Sigmoid colon (tissue), 6 donors: ENCODE measurements at regions not wholly inside any gene's neighbourhood (a gene's known extent, or its start where the extent isn't known, plus 50 kb on each side); places are given as distances from the start of the nearest gene placed in this dataset.

Experiments
- DNase-seq: peaks from one replicate; pipeline ENCODE4 v3.0.0-alpha.2; 2019
- H3K27ac ChIP-seq, 4 donors: fragments of 200-600 bp; sonication (generic); one replicate each; pipeline ENCODE4 v1.5.1; 2016 to 2019; ENCODE audit warnings: mild to moderate bottlenecking in 1 of 4
- H3K27me3 ChIP-seq, 3 donors: fragments of 200-600 bp; sonication (generic); one replicate each; pipeline ENCODE4 v1.5.1; 2019; ENCODE audit warnings: mild to moderate bottlenecking in 1 of 3
- H3K36me3 ChIP-seq, 4 donors: fragments of 200-600 bp; sonication (generic); one replicate each; pipeline ENCODE4 v1.5.1; 2016 to 2019
- H3K4me1 ChIP-seq, 4 donors: fragments of 200-600 bp; sonication (generic); one replicate each; pipeline ENCODE4 v1.5.1; 2017 to 2019
- H3K4me3 ChIP-seq, 4 donors: fragments of 200-600 bp; sonication (generic); one replicate each; pipeline ENCODE4 v1.5.1; 2017 to 2019; ENCODE audit warnings: mild to moderate bottlenecking in 2 of 4, moderate library complexity in 1 of 4
- H3K9me3 ChIP-seq, 4 donors: fragments of 200-600 bp in 3 of 4; sonication (generic) in 3 of 4; one replicate each; pipeline versions ENCODE4 v1.5.1 to v1.6.1; 2013 to 2019
- CTCF ChIP-seq, 4 experiments: fragments of 450-650 bp in 3 of 4; fragments of 200-600 bp in 1 of 4; IDR thresholded peaks; one replicate each; pipeline ENCODE4 v1.5.1; 2016 to 2019; ENCODE audit warnings: antibody characterized with exemption in 4 of 4, mild to moderate bottlenecking in 3 of 4, moderate library complexity in 2 of 4
- EP300 ChIP-seq, 4 donors: sonication (generic); formaldehyde crosslinking; IDR thresholded peaks; one replicate each; pipeline ENCODE4 v1.6.1; 2017; ENCODE audit warnings: antibody characterized with exemption in 4 of 4
- POLR2A ChIP-seq, 2 donors: fragments of 450-650 bp; IDR thresholded peaks; one replicate each; pipeline ENCODE4 v1.6.1; 2016; ENCODE audit warnings: antibody characterized with exemption in 2 of 2, mild to moderate bottlenecking in 2 of 2, moderate library complexity in 2 of 2
- POLR2AphosphoS5 ChIP-seq, 4 donors: sonication (generic); formaldehyde crosslinking; IDR thresholded peaks; one replicate each; pipeline ENCODE4 v1.6.1; 2017; ENCODE audit warnings: antibody characterized with exemption in 4 of 4
- WGBS, 2 donors: extraction: QIAGEN DNeasy Blood & Tissue Kit; methylation state at CpG; one replicate each; pipeline ENCODE4 v1.1.7; 2013; 5-methylcytosine and 5-hydroxymethylcytosine counted together
- intact Hi-C: fragments of 100-400 bp; cut with DNase I; formaldehyde crosslinking; loops from one replicate; pipeline ENCODE4 v1.15.1; 2023
- donor health status: healthy with polysubstance abuse.
- donor health status: healthy.

GRCh38 chr12:46131732-46132469 lies 136.9 kb downstream of the SLC38A1 start:
- Histone ChIP-seq H3K27me3 (no peaks in the 10 kb centered on the region), H3K9me3 (no peaks in the 10 kb centered on the region), H3K4me3 (no peak overlapping the region), H3K27ac (no peak overlapping the region), H3K36me3 (no peaks in the 10 kb centered on the region), H3K4me1 (peaks cover 0 to 8% (median 6%) of the 10 kb centered on the region in 4 donors)
- 53 to 77% methylated on average over 5 of the region's 5 CpGs for WGBS, 2 donors
- TF ChIP-seq CTCF (IDR thresholded peaks at IDR 0.05) (peak in 3 of 4 experiments; percentile 12 to 33 (median 25)), POLR2AphosphoS5 (IDR thresholded peaks at IDR 0.05) (no peak)
- DNase-seq = no peak
- intact Hi-C loops = no loop called here

GRCh38 chr12:46127656-46128055 lies 137.3 kb upstream of the SCAF11 start:
- Histone ChIP-seq H3K4me3 (no peak overlapping the region), H3K9me3 (no peaks in the 10 kb centered on the region), H3K36me3 (no peaks in the 10 kb centered on the region), H3K27ac (no peak overlapping the region), H3K27me3 (no peaks in the 10 kb centered on the region), H3K4me1 (peaks cover 0 to 30% (median 23%) of the 10 kb centered on the region in 4 donors)
- no peak for TF ChIP-seq POLR2AphosphoS5 (IDR thresholded peaks at IDR 0.05)
- no peak for TF ChIP-seq POLR2A (IDR thresholded peaks at IDR 0.05)
- TF ChIP-seq CTCF (IDR thresholded peaks at IDR 0.05) = no peak
- TF ChIP-seq EP300 (IDR thresholded peaks at IDR 0.05) = no peak
- DNase-seq = no peak
- 75 to 80% methylated on average over 6 of the region's 6 CpGs for WGBS, 2 donors
- intact Hi-C loops = loop anchor here (5.0 to 10.0 kb wide), 3 partner anchors 137 to 807 kb away; partner anchors contain the start of gene SLC38A1

- no peak for TF ChIP-seq POLR2AphosphoS5 (IDR thresholded peaks at IDR 0.05)
- DNase-seq = no peak
- H3K9me3 ChIP-seq = no peaks in the 10 kb centered on the region
- intact Hi-C loops = loop anchor here (5.0 to 10.0 kb wide), 3 partner anchors 139 to 809 kb away; partner anchors contain the start of gene SLC38A1
- WGBS, 2 donors = 48 to 77% methylated on average over 4 of the region's 4 CpGs
- peaks cover 0 to 22% (median 20%) of the 10 kb centered on the region in 4 donors for H3K4me1 ChIP-seq
- H3K4me3 ChIP-seq = no peak overlapping the region
- no peaks in the 10 kb centered on the region for H3K27me3 ChIP-seq
- peak overlapping the region in 2 of 4 donors; percentile 46 to 54 for H3K27ac ChIP-seq
- H3K36me3 ChIP-seq = no peaks in the 10 kb centered on the region
These were observed 135.8 kb upstream of the SCAF11 start for GRCh38 chr12:46126050-46126727.

- 13 to 18% methylated on average over 8 to 10 of the region's 12 CpGs for WGBS, 2 donors
- Histone ChIP-seq H3K27ac (peak overlapping the region; percentile 8 to 54 (median 44)), H3K4me3 (peak overlapping the region in 3 of 4 donors; percentile 24 to 34 (median 31)), H3K9me3 (no peaks in the 10 kb centered on the region), H3K4me1 (peaks cover 0 to 22% (median 20%) of the 10 kb centered on the region in 4 donors), H3K27me3 (no peaks in the 10 kb centered on the region), H3K36me3 (no peaks in the 10 kb centered on the region)
- TF ChIP-seq CTCF (IDR thresholded peaks at IDR 0.05) (peak; percentile 61 to 86 (median 75)), POLR2A (IDR thresholded peaks at IDR 0.05) (no peak), POLR2AphosphoS5 (IDR thresholded peaks at IDR 0.05) (peak in 2 of 4 donors; percentile 17 to 29)
- peak; percentile 75 for DNase-seq
- intact Hi-C loops = loop anchor here (2.0 to 10.0 kb wide), 4 partner anchors 140 to 810 kb away; partner anchors contain the start of gene SLC38A1
These were observed 134.7 kb upstream of the SCAF11 start for GRCh38 chr12:46124848-46125619.
